ENCODE measurements at regions not wholly inside any gene's neighbourhood (a gene's known extent, or its start where the extent isn't known, plus 50 kb on each side); places are given as distances from the start of the nearest gene placed in this dataset.
"Not testable (repeated sequence)": the region's sequence is repeated elsewhere in the genome, so short reads cannot be mapped to it uniquely, and the experiment has no call there.

DNA sequence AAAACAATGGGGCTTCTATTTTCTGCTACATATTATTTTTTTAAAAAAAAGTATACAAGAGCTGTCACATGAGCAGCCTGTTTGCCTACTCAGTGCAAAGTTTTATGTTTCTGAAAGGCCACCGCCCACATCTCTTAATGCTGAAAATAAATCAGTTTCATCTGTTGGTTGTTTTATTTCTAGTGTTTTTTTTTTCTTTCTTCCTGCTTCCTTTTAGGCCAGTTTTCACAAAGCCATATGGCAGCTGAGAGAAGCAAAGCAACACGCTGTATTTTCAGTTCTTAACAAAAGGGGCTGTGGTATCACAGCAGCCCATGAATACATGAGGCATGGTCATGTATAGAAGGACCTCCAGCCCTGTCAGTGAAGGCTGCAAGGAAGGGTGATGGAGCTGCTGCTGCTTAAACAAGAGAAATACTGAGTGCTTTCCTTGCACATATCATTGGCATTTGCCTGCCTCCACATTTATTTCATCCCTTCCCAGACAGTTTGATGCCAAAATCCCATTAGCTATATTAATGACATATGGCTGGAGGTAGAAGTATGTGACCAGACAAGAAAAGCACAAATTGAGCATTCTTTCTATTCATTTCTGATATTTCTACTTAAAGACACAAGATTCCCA, 172.5 kb downstream of the PCDH18 start:
- TF ChIP-seq, protein P1, sequence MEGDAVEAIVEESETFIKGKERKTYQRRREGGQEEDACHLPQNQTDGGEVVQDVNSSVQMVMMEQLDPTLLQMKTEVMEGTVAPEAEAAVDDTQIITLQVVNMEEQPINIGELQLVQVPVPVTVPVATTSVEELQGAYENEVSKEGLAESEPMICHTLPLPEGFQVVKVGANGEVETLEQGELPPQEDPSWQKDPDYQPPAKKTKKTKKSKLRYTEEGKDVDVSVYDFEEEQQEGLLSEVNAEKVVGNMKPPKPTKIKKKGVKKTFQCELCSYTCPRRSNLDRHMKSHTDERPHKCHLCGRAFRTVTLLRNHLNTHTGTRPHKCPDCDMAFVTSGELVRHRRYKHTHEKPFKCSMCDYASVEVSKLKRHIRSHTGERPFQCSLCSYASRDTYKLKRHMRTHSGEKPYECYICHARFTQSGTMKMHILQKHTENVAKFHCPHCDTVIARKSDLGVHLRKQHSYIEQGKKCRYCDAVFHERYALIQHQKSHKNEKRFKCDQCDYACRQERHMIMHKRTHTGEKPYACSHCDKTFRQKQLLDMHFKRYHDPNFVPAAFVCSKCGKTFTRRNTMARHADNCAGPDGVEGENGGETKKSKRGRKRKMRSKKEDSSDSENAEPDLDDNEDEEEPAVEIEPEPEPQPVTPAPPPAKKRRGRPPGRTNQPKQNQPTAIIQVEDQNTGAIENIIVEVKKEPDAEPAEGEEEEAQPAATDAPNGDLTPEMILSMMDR (IDR thresholded peaks at IDR 0.05), result no peak
- no peak overlapping the region for H3K4me3 ChIP-seq
- ATAC-seq, result no peak
- no peaks in the 10 kb centered on the region for H3K27me3 ChIP-seq
- DNase-seq, result no peak
- no peaks in the 10 kb centered on the region for H3K36me3 ChIP-seq
- H3K4me1 ChIP-seq, result no peaks in the 10 kb centered on the region
- no peaks in the 10 kb centered on the region for H3K9me3 ChIP-seq
- no peak overlapping the region for H3K27ac ChIP-seq
- intact Hi-C loops (cut with DNase I), result no loop called here

DNA sequence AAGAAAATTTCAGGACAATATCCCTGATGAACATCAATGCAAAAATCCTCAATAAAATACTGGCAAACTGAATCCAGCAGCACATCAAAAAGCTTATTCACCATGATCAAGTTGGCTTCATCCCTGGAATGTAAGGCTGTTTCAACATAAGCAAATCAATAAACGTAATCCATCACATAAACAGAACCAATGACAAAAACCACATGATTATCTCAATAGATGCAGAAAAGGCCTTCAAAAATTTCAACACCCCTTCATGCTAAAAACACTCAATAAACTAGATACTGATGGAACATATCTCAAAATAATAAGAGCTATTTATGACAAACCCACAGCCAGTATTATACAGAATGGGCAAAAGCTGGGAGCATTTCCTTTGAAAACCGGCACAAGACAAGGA, 177.7 kb downstream of the PCDH18 start:
- H3K9me3 ChIP-seq; H3K36me3 ChIP-seq; ATAC-seq; H3K27me3 ChIP-seq; intact Hi-C loops (cut with DNase I); H3K27ac ChIP-seq; DNase-seq; H3K4me3 ChIP-seq; H3K4me1 ChIP-seq: not testable (repeated sequence)

DNA sequence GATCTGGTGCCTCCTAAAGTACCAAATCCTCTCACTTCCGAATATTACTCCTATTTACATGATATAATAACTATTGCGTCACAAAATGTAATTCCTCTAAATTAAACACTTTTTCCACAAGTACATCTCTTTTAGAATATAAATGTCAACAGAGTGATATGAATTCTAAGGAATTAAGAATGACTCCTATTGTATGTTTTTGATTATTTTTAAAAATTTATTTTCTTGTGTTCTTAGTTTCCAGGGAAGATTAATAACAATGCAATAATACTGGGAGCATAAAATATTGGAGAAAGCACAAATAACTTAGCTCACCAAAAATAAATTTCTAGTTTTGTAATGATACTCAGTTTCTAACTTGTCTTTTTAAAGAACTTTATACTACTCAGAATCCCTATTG, 184.9 kb downstream of the PCDH18 start:
- no peaks in the 10 kb centered on the region for H3K9me3 ChIP-seq
- ATAC-seq, result no peak

DNA sequence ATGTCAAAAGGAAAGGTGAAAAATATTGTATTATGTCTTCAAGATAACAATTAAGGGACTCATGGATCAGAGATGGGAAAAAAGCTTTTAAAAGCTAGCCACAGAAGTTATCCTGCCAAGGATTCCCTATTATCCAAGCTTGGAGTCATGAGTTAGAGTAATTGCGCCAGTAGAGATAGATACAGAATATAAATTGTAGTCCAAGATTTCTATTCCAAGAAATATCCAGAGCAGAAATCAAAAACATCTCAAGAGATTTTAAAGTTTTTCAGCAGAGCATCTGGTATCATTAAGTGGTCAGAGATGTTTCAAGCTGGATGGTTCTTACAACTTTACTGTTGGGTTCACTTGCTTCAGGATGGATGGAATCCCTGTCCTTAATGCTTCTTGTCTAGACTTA, 186.7 kb downstream of the PCDH18 start:
- TF ChIP-seq, protein P1 (IDR thresholded peaks at IDR 0.05), result no peak
- H3K36me3 ChIP-seq, result no peaks in the 10 kb centered on the region
- no peaks in the 10 kb centered on the region for H3K27me3 ChIP-seq
- ATAC-seq (no peak), DNase-seq (no peak)
- no peak overlapping the region for H3K27ac ChIP-seq
- no peaks in the 10 kb centered on the region for H3K4me1 ChIP-seq
- H3K9me3 ChIP-seq, result no peaks in the 10 kb centered on the region
- no peak overlapping the region for H3K4me3 ChIP-seq
- intact Hi-C loops (cut with DNase I), result no loop called here

More for the DNA sequence above, 184.9 kb downstream of the PCDH18 start:
- H3K27me3 ChIP-seq, result no peaks in the 10 kb centered on the region
- TF ChIP-seq, protein P1 (IDR thresholded peaks at IDR 0.05), result no peak
- H3K4me3 ChIP-seq, result no peak overlapping the region
- H3K36me3 ChIP-seq, result no peaks in the 10 kb centered on the region
- no peak overlapping the region for H3K27ac ChIP-seq
- H3K4me1 ChIP-seq, result no peaks in the 10 kb centered on the region
- DNase-seq, result no peak
- intact Hi-C loops (cut with DNase I), result no loop called here

DNA sequence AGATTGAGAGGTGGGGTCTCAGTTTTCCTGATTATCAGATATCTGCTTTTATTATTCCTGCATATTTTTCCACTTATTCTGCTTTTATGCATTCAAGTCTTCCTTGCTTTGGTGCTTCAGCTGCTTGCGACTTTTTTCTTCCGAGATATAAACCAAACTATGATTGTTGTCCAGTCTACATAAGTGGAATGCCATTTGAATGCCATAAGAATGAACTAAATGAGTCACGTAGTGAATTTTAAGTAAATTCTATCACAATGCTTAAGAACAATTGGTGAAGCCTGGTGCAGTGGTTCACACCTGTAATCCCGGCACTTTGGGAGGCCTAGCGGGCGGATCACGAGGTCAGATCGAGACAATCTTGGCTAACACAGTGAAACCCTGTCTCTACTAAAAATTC, 189.1 kb downstream of the PCDH18 start:
- Histone ChIP-seq H3K9me3 (no peaks in the 10 kb centered on the region), H3K36me3 (no peaks in the 10 kb centered on the region), H3K27ac (no peak overlapping the region), H3K4me3 (no peak overlapping the region), H3K4me1 (no peaks in the 10 kb centered on the region), H3K27me3 (no peaks in the 10 kb centered on the region)
- intact Hi-C loops (cut with DNase I), result no loop called here
- DNase-seq (no peak), ATAC-seq (no peak)
- TF ChIP-seq, protein P1 (IDR thresholded peaks at IDR 0.05), result no peak

DNA sequence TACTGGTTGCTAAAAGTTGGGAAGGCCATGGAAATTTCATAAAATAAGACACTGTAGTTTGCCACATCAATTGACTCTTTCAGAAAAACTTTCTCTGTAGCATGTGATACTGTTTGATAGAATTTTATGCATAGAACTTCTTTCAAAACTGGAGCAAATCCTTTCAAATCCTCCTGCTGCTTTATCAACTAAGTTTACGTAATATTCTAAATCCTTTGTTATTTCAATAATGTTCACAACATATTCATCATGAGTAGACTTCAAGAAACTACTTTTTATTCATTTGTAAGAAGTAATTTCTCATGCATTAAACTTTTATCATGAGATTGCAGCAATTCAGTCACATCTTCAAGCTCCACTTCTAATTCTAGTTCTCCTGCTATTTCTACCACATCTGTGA, 199.3 kb downstream of the PCDH18 start:
- no peak for ATAC-seq
- Histone ChIP-seq H3K4me1 (no peaks in the 10 kb centered on the region), H3K27me3 (no peaks in the 10 kb centered on the region), H3K4me3 (no peak overlapping the region), H3K27ac (no peak overlapping the region), H3K36me3 (no peaks in the 10 kb centered on the region), H3K9me3 (no peaks in the 10 kb centered on the region)
- TF ChIP-seq, protein P1 (IDR thresholded peaks at IDR 0.05), result no peak
- DNase-seq, result no peak
- intact Hi-C loops (cut with DNase I), result no loop called here

Data from upper lobe of right lung (tissue), 1 donor.